Fibroblast of the aortic adventitia (primary cell): ENCODE measurements at regions not wholly inside any gene's neighbourhood (a gene's known extent, or its start where the extent isn't known, plus 50 kb on each side); places are given as distances from the start of the nearest gene placed in this dataset.

Experiments
- DNase-seq: peaks from one replicate; pipeline ENCODE4 v3.0.0-alpha.2; 2010; ENCODE audit warnings: low read depth
- H3K4me3 ChIP-seq: 2 replicates; pipeline ENCODE4 v1.5.1; 2011; ENCODE audit warnings: low read depth, mild to moderate bottlenecking, control low read depth, low read length, moderate library complexity
- TF ChIP-seq, protein P1 (sequence below): IDR thresholded peaks from 2 replicates; pipeline ENCODE4 v1.5.1; 2011; ENCODE audit warnings: mild to moderate bottlenecking, low read length, control low read depth, inconsistent platforms; ENCODE audit not compliant: insufficient read depth

GRCh38 chr5:57772512-57772911 lies 289.9 kb upstream of the ACTBL2 start:
- TF ChIP-seq, protein P1, sequence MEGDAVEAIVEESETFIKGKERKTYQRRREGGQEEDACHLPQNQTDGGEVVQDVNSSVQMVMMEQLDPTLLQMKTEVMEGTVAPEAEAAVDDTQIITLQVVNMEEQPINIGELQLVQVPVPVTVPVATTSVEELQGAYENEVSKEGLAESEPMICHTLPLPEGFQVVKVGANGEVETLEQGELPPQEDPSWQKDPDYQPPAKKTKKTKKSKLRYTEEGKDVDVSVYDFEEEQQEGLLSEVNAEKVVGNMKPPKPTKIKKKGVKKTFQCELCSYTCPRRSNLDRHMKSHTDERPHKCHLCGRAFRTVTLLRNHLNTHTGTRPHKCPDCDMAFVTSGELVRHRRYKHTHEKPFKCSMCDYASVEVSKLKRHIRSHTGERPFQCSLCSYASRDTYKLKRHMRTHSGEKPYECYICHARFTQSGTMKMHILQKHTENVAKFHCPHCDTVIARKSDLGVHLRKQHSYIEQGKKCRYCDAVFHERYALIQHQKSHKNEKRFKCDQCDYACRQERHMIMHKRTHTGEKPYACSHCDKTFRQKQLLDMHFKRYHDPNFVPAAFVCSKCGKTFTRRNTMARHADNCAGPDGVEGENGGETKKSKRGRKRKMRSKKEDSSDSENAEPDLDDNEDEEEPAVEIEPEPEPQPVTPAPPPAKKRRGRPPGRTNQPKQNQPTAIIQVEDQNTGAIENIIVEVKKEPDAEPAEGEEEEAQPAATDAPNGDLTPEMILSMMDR, result no peak
- no peak for DNase-seq
- no peak overlapping the region for H3K4me3 ChIP-seq

GRCh38 chr5:57770039-57770438 lies 287.4 kb upstream of the ACTBL2 start:
- no peak for DNase-seq
- TF ChIP-seq, protein P1, result no peak
- H3K4me3 ChIP-seq, result no peak overlapping the region

- DNase-seq, result no peak
- TF ChIP-seq, protein P1, result no peak
- no peak overlapping the region for H3K4me3 ChIP-seq
These were observed 286.1 kb upstream of the ACTBL2 start for GRCh38 chr5:57768745-57769144.

DNA sequence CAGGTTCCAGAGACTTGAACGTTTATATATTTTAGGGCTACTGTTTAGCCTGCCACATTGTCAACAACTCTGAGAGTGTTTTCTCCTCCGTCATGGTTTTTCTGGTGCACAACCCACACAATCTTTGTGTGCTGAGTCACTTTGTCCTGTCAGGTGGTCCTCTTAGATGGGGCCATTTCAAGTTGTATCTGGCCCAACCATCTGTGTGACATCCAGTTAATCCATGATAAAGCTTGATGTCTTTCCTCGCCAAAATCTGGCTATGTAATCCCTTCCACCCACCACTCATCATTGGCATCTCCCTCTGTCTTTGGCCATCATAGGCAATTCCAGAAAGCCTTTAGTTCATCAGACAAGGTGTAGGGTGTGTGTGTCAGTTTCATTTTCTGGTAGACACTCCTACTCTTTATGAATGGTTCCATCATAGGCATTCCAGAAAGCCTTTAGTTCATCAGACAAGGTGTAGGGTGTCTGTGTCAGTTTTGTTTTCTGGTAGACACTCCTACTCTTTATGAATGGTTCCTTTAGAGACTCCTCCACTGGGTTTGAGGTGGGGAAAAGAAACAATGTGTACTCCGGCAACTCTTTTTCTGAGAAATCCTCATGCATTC lies 282.0 kb upstream of the ACTBL2 start:
- H3K4me3 ChIP-seq, result no peak overlapping the region
- DNase-seq, result no peak
- TF ChIP-seq, protein P1, result no peak

GRCh38 chr5:57761513-57761912 lies 278.9 kb upstream of the ACTBL2 start:
- TF ChIP-seq, protein P1, result no peak
- DNase-seq, result no peak

GRCh38 chr5:57754616-57755015 lies 272.0 kb upstream of the ACTBL2 start:
- H3K4me3 ChIP-seq, result no peak overlapping the region
- no peak for DNase-seq
- TF ChIP-seq, protein P1, result no peak

More at GRCh38 chr5:57761513-57761912, 278.9 kb upstream of the ACTBL2 start:
- H3K4me3 ChIP-seq, result no peak overlapping the region

- no peak for DNase-seq
- H3K4me3 ChIP-seq, result no peak overlapping the region
- TF ChIP-seq, protein P1, result no peak
These were observed 270.8 kb upstream of the ACTBL2 start for GRCh38 chr5:57753446-57753845.
